Sigmoid colon (tissue), 6 donors: ENCODE measurements at regions not wholly inside any gene's neighbourhood (a gene's known extent, or its start where the extent isn't known, plus 50 kb on each side); places are given as distances from the start of the nearest gene placed in this dataset.

Experiments
- DNase-seq: peaks from one replicate; pipeline ENCODE4 v3.0.0-alpha.2; 2019
- H3K27ac ChIP-seq, 4 donors: fragments of 200-600 bp; sonication (generic); one replicate each; pipeline ENCODE4 v1.5.1; 2016 to 2019; ENCODE audit warnings: mild to moderate bottlenecking in 1 of 4
- H3K27me3 ChIP-seq, 3 donors: fragments of 200-600 bp; sonication (generic); one replicate each; pipeline ENCODE4 v1.5.1; 2019; ENCODE audit warnings: mild to moderate bottlenecking in 1 of 3
- H3K36me3 ChIP-seq, 4 donors: fragments of 200-600 bp; sonication (generic); one replicate each; pipeline ENCODE4 v1.5.1; 2016 to 2019
- H3K4me1 ChIP-seq, 4 donors: fragments of 200-600 bp; sonication (generic); one replicate each; pipeline ENCODE4 v1.5.1; 2017 to 2019
- H3K4me3 ChIP-seq, 4 donors: fragments of 200-600 bp; sonication (generic); one replicate each; pipeline ENCODE4 v1.5.1; 2017 to 2019; ENCODE audit warnings: mild to moderate bottlenecking in 2 of 4, moderate library complexity in 1 of 4
- H3K9me3 ChIP-seq, 4 donors: fragments of 200-600 bp in 3 of 4; sonication (generic) in 3 of 4; one replicate each; pipeline versions ENCODE4 v1.5.1 to v1.6.1; 2013 to 2019
- CTCF ChIP-seq, 4 experiments: fragments of 450-650 bp in 3 of 4; fragments of 200-600 bp in 1 of 4; IDR thresholded peaks; one replicate each; pipeline ENCODE4 v1.5.1; 2016 to 2019; ENCODE audit warnings: antibody characterized with exemption in 4 of 4, mild to moderate bottlenecking in 3 of 4, moderate library complexity in 2 of 4
- EP300 ChIP-seq, 4 donors: sonication (generic); formaldehyde crosslinking; IDR thresholded peaks; one replicate each; pipeline ENCODE4 v1.6.1; 2017; ENCODE audit warnings: antibody characterized with exemption in 4 of 4
- POLR2A ChIP-seq, 2 donors: fragments of 450-650 bp; IDR thresholded peaks; one replicate each; pipeline ENCODE4 v1.6.1; 2016; ENCODE audit warnings: antibody characterized with exemption in 2 of 2, mild to moderate bottlenecking in 2 of 2, moderate library complexity in 2 of 2
- POLR2AphosphoS5 ChIP-seq, 4 donors: sonication (generic); formaldehyde crosslinking; IDR thresholded peaks; one replicate each; pipeline ENCODE4 v1.6.1; 2017; ENCODE audit warnings: antibody characterized with exemption in 4 of 4
- WGBS, 2 donors: extraction: QIAGEN DNeasy Blood & Tissue Kit; methylation state at CpG; one replicate each; pipeline ENCODE4 v1.1.7; 2013; 5-methylcytosine and 5-hydroxymethylcytosine counted together
- intact Hi-C: fragments of 100-400 bp; cut with DNase I; formaldehyde crosslinking; loops from one replicate; pipeline ENCODE4 v1.15.1; 2023
- donor health status: healthy with polysubstance abuse.
- donor health status: healthy.

DNA sequence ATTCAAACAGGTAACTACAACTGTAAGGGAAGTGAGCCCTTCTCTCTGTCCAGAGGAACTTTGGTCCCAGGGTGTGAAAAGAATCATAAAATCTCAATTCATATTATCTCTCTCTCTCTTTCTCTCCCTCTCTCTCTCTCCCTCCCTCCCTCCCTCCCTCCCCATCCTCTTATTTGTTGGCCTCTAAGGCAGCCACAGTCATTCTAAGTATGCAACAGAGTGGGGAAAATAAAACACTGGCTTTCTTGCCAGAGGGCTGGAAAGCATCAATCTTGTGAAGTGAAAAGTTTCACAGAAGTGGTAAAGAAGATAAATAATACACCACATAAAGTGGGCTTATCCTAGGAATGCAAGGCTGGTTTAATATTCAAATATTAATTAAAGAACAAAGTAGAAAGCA, 95.6 kb upstream of the KCNH7 start:
- Histone ChIP-seq H3K9me3 (no peaks in the 10 kb centered on the region), H3K27ac (no peak overlapping the region), H3K4me1 (no peaks in the 10 kb centered on the region), H3K36me3 (no peaks in the 10 kb centered on the region), H3K4me3 (no peak overlapping the region), H3K27me3 (no peaks in the 10 kb centered on the region)
- TF ChIP-seq POLR2A (IDR thresholded peaks at IDR 0.05): no peak
- TF ChIP-seq POLR2AphosphoS5 (IDR thresholded peaks at IDR 0.05): no peak
- TF ChIP-seq CTCF (IDR thresholded peaks at IDR 0.05): no peak
- no peak for TF ChIP-seq EP300 (IDR thresholded peaks at IDR 0.05)
- intact Hi-C loops: no loop called here
- no peak for DNase-seq

GRCh38 chr2:162932416-162932815, 93.8 kb upstream of the KCNH7 start:
- H3K4me1 ChIP-seq: no peaks in the 10 kb centered on the region
- TF ChIP-seq POLR2AphosphoS5 (IDR thresholded peaks at IDR 0.05) (no peak), CTCF (IDR thresholded peaks at IDR 0.05) (no peak), POLR2A (IDR thresholded peaks at IDR 0.05) (no peak), EP300 (IDR thresholded peaks at IDR 0.05) (no peak)
- H3K4me3 ChIP-seq: no peak overlapping the region
- no peaks in the 10 kb centered on the region for H3K36me3 ChIP-seq
- DNase-seq: no peak
- intact Hi-C loops: no loop called here
- H3K9me3 ChIP-seq: no peaks in the 10 kb centered on the region
- no peak overlapping the region for H3K27ac ChIP-seq
- no peaks in the 10 kb centered on the region for H3K27me3 ChIP-seq

- no peaks in the 10 kb centered on the region for H3K36me3 ChIP-seq
- H3K27me3 ChIP-seq: no peaks in the 10 kb centered on the region
- H3K4me3 ChIP-seq: no peak overlapping the region
- H3K9me3 ChIP-seq: no peaks in the 10 kb centered on the region
- no peak for DNase-seq
- no peak for TF ChIP-seq CTCF (IDR thresholded peaks at IDR 0.05)
- no peak for TF ChIP-seq POLR2AphosphoS5 (IDR thresholded peaks at IDR 0.05)
- no peak for TF ChIP-seq POLR2A (IDR thresholded peaks at IDR 0.05)
- TF ChIP-seq EP300 (IDR thresholded peaks at IDR 0.05): no peak
- no peaks in the 10 kb centered on the region for H3K4me1 ChIP-seq
- no peak overlapping the region for H3K27ac ChIP-seq
- intact Hi-C loops: no loop called here
- WGBS, 2 donors: 77 to 80% methylated on average over 5 of the region's 5 CpGs
Observed at GRCh38 chr2:162929571-162929970, 91.0 kb upstream of the KCNH7 start.

DNA sequence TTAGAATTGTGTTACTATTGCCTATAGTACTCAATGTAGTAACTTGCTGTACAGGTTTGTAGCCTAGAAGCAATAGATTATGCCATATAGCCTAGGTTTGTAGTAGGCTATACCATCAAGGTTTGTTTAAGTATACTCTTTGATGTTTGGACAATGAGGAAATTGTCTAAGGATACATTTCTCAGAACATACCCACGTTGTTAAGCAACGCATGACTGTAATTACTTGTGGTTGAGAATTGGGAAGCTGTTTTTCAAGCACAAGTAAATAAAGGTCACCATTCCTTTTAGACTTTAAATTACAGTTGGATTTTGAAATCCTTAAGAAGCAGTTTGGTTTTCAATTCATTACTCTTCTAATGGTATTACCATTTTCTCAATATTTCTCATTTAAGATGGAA, 89.8 kb upstream of the KCNH7 start:
- Histone ChIP-seq H3K4me3 (no peak overlapping the region), H3K9me3 (no peaks in the 10 kb centered on the region), H3K4me1 (no peaks in the 10 kb centered on the region), H3K27ac (no peak overlapping the region), H3K27me3 (no peaks in the 10 kb centered on the region), H3K36me3 (no peaks in the 10 kb centered on the region)
- no peak for TF ChIP-seq CTCF (IDR thresholded peaks at IDR 0.05)
- TF ChIP-seq POLR2A (IDR thresholded peaks at IDR 0.05): no peak
- TF ChIP-seq POLR2AphosphoS5 (IDR thresholded peaks at IDR 0.05): no peak
- TF ChIP-seq EP300 (IDR thresholded peaks at IDR 0.05): no peak
- 31 to 33% methylated on average over 2 of the region's 2 CpGs for WGBS, 2 donors
- DNase-seq: no peak
- intact Hi-C loops: no loop called here

GRCh38 chr2:162926907-162927306, 88.3 kb upstream of the KCNH7 start:
- H3K4me1 ChIP-seq: no peaks in the 10 kb centered on the region
- 77% methylated on average over 2 of the region's 2 CpGs for WGBS, 2 donors
- TF ChIP-seq POLR2A (IDR thresholded peaks at IDR 0.05) (no peak), POLR2AphosphoS5 (IDR thresholded peaks at IDR 0.05) (no peak), CTCF (IDR thresholded peaks at IDR 0.05) (no peak), EP300 (IDR thresholded peaks at IDR 0.05) (no peak)
- no peaks in the 10 kb centered on the region for H3K27me3 ChIP-seq
- no peaks in the 10 kb centered on the region for H3K9me3 ChIP-seq
- DNase-seq: no peak
- no peaks in the 10 kb centered on the region for H3K36me3 ChIP-seq
- no peak overlapping the region for H3K27ac ChIP-seq
- intact Hi-C loops: no loop called here
- no peak overlapping the region for H3K4me3 ChIP-seq
